ENCODE measurements at regions not wholly inside any gene's neighbourhood (a gene's known extent, or its start where the extent isn't known, plus 50 kb on each side); places are given as distances from the start of the nearest gene placed in this dataset.

DNA sequence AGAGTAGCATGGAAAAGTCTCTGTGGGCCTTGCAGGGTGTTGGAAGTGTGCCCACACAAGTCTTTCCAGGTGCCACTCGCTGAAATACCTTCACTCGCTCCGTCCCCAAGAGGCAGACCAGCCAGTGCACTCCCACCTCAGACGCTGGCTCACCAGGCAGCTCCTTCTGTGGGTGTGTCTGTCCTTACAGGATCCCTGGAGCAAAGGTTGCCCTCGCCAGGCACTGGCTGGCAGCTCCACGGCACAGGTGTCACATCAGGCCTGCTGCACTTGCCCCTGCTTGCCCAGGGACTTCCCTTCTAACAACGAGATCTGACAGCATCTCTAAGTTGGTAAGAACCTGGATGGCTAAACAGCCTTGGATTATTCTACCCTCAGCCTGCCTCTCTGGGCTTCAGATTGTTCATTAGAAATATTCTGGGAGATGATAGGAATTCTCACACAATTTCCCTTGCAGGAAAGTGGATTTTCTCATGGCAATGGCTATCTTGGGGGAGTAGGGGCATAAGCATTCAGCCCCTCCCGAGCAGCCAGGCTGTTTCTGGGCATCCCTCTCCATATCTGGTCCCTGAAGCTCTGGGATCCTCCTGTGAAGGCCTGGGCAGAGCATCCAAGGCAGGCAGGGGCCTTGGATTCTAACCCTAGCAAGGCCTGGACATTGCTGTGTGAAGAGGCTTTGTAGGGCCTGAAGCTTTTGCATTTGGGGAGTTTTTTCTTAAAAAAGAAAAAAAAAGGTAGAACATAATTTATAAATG, 262.1 kb downstream of the MYCN start:
- Histone ChIP-seq H3K27ac (ENCODE audit: low read depth, low read length, poor library complexity, severe bottlenecking) (no peak overlapping the region), H3K9me2 (ENCODE audit: low read depth, low read length) (no peaks in the 10 kb centered on the region), H2AFZ (ENCODE audit: low read length) (no peak overlapping the region), H3K4me2 (ENCODE audit: low read length) (no peak overlapping the region), H3K9ac (ENCODE audit: low read length) (no peak overlapping the region), H3K27me3 (ENCODE audit: insufficient read depth, low read length) (no peaks in the 10 kb centered on the region), H3F3A (ENCODE audit: insufficient read depth, low read length) (no peaks in the 10 kb centered on the region), H4K20me1 (ENCODE audit: insufficient read depth, low read length) (no peaks in the 10 kb centered on the region), H3K4me3 (ENCODE audit: low read depth, low read length, poor library complexity, severe bottlenecking) (no peak overlapping the region), H3K79me2 (ENCODE audit: insufficient read depth, low read length) (no peaks in the 10 kb centered on the region), H3K9me3 (ENCODE audit: low read length) (no peaks in the 10 kb centered on the region), H3K4me1 (ENCODE audit: insufficient read depth, low read length, severe bottlenecking) (no peaks in the 10 kb centered on the region), H3K36me3 (ENCODE audit: insufficient read depth, low read length) (no peaks in the 10 kb centered on the region)
- TF ChIP-seq EZH2 (IDR thresholded peaks at IDR 0.05; ENCODE audit: borderline replicate concordance, low read length), result no peak
- TF ChIP-seq, protein P1, sequence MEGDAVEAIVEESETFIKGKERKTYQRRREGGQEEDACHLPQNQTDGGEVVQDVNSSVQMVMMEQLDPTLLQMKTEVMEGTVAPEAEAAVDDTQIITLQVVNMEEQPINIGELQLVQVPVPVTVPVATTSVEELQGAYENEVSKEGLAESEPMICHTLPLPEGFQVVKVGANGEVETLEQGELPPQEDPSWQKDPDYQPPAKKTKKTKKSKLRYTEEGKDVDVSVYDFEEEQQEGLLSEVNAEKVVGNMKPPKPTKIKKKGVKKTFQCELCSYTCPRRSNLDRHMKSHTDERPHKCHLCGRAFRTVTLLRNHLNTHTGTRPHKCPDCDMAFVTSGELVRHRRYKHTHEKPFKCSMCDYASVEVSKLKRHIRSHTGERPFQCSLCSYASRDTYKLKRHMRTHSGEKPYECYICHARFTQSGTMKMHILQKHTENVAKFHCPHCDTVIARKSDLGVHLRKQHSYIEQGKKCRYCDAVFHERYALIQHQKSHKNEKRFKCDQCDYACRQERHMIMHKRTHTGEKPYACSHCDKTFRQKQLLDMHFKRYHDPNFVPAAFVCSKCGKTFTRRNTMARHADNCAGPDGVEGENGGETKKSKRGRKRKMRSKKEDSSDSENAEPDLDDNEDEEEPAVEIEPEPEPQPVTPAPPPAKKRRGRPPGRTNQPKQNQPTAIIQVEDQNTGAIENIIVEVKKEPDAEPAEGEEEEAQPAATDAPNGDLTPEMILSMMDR (IDR thresholded peaks at IDR 0.05; ENCODE audit: low read length), result no peak

DNA sequence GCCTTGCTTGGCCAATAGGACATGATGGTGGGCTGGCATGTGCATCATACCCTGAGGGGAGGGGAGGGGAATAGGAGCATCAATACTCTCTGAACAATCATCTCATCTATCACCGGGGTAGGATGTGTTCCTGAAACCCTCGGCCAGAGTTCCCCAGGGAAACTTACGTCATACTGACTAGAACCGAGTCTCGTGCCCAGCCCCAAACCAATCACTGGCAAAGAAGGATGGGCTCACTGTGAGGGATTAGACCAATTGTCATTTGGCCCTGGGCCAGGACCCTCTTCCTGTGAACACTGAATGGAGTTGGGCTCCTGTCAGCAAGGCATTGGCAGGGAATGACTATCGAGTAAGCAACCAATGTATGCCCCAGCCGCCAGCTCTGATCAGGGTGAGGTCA, 261.5 kb downstream of the MYCN start:
- no peaks in the 10 kb centered on the region for H3K9me3 ChIP-seq (ENCODE audit: low read length)
- H3K36me3 ChIP-seq (ENCODE audit: insufficient read depth, low read length), result no peaks in the 10 kb centered on the region
- H3K27ac ChIP-seq (ENCODE audit: low read depth, low read length, poor library complexity, severe bottlenecking), result no peak overlapping the region

DNA sequence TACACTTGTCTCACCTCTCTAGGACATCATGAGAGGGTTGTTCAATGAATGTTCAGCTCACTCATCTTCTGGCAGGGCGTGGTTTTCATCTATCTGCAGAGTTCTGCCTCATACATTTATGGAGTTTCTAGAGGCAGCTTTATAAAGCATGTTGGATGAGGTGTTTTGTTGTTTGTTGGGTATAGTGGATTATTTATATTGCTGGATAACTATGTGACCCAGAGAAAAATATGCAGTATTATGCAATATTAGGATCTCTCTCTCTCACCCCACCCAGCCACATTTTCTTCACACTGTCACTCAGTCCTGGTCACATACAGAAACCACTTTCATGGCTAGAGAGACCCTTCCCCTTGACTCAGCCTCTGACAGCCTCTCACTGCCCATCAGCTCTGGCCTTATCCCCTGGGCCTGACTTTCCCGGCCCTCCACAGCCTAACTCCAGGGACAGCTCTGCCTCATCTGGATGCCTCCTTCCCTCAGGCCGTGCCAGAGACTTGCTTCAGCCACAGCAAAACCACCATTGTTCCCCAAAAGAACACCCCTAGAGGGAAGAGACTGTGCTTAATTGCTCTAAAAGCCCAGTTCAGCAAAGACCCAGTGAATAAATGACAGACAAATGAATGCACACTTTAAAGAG, 260.3 kb downstream of the MYCN start:
- H3K4me1 ChIP-seq (ENCODE audit: insufficient read depth, low read length, severe bottlenecking), result no peaks in the 10 kb centered on the region
- H3K79me2 ChIP-seq (ENCODE audit: insufficient read depth, low read length), result no peaks in the 10 kb centered on the region
- no peaks in the 10 kb centered on the region for H3F3A ChIP-seq (ENCODE audit: insufficient read depth, low read length)
- no peak overlapping the region for H3K4me2 ChIP-seq (ENCODE audit: low read length)
- no peaks in the 10 kb centered on the region for H3K9me2 ChIP-seq (ENCODE audit: low read depth, low read length)
- no peak overlapping the region for H3K9ac ChIP-seq (ENCODE audit: low read length)
- H3K36me3 ChIP-seq (ENCODE audit: insufficient read depth, low read length), result no peaks in the 10 kb centered on the region
- no peak overlapping the region for H3K4me3 ChIP-seq (ENCODE audit: low read depth, low read length, poor library complexity, severe bottlenecking)
- H3K9me3 ChIP-seq (ENCODE audit: low read length), result no peaks in the 10 kb centered on the region
- no peak overlapping the region for H2AFZ ChIP-seq (ENCODE audit: low read length)
- no peaks in the 10 kb centered on the region for H4K20me1 ChIP-seq (ENCODE audit: insufficient read depth, low read length)
- no peak overlapping the region for H3K27ac ChIP-seq (ENCODE audit: low read depth, low read length, poor library complexity, severe bottlenecking)
- no peaks in the 10 kb centered on the region for H3K27me3 ChIP-seq (ENCODE audit: insufficient read depth, low read length)
- TF ChIP-seq EZH2 (IDR thresholded peaks at IDR 0.05; ENCODE audit: borderline replicate concordance, low read length), result no peak
- TF ChIP-seq, protein P1 (IDR thresholded peaks at IDR 0.05; ENCODE audit: low read length), result no peak

More for the DNA sequence above, 261.5 kb downstream of the MYCN start:
- Histone ChIP-seq H2AFZ (ENCODE audit: low read length) (no peak overlapping the region), H4K20me1 (ENCODE audit: insufficient read depth, low read length) (no peaks in the 10 kb centered on the region), H3K4me2 (ENCODE audit: low read length) (no peak overlapping the region), H3K4me3 (ENCODE audit: low read depth, low read length, poor library complexity, severe bottlenecking) (no peak overlapping the region), H3K79me2 (ENCODE audit: insufficient read depth, low read length) (no peaks in the 10 kb centered on the region), H3K9ac (ENCODE audit: low read length) (no peak overlapping the region), H3K4me1 (ENCODE audit: insufficient read depth, low read length, severe bottlenecking) (no peaks in the 10 kb centered on the region), H3K27me3 (ENCODE audit: insufficient read depth, low read length) (no peaks in the 10 kb centered on the region), H3K9me2 (ENCODE audit: low read depth, low read length) (no peaks in the 10 kb centered on the region), H3F3A (ENCODE audit: insufficient read depth, low read length) (no peaks in the 10 kb centered on the region)
- no peak for TF ChIP-seq EZH2 (IDR thresholded peaks at IDR 0.05; ENCODE audit: borderline replicate concordance, low read length)
- TF ChIP-seq, protein P1 (IDR thresholded peaks at IDR 0.05; ENCODE audit: low read length), result no peak
